ENCODE measurements at regions not wholly inside any gene's neighbourhood (a gene's known extent, or its start where the extent isn't known, plus 50 kb on each side); places are given as distances from the start of the nearest gene placed in this dataset.

DNA sequence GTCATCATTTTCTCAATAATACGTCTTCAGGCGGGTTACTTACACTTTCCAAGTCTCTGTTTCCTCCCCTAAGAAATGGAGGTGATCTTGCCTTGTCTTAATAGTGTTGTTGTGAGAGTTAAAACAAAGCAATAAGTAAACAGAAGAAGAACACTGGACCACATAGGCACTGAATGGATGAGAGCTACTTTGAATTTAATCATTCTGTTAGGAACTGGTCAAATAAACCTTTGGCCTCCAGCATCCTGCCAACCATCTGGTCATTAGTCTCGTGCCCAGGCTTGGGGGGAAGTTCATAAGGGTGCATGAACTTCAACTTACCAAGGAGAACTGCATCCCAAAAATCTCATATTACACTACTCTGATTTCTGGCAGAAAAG, 109.4 kb upstream of the C7orf33 start:
- Mint-ChIP-seq H3K27ac (ENCODE audit: unreplicated experiment) (no peak overlapping the region), H3K4me1 (ENCODE audit: unreplicated experiment) (peaks cover 3% of the 10 kb centered on the region), H3K27me3 (ENCODE audit: unreplicated experiment) (peaks cover 12% of the 10 kb centered on the region), H3K4me3 (ENCODE audit: unreplicated experiment) (no peak overlapping the region), H3K9me3 (ENCODE audit: unreplicated experiment) (no peaks in the 10 kb centered on the region), H3K36me3 (ENCODE audit: unreplicated experiment) (no peaks in the 10 kb centered on the region)
- TF ChIP-seq, protein P1, sequence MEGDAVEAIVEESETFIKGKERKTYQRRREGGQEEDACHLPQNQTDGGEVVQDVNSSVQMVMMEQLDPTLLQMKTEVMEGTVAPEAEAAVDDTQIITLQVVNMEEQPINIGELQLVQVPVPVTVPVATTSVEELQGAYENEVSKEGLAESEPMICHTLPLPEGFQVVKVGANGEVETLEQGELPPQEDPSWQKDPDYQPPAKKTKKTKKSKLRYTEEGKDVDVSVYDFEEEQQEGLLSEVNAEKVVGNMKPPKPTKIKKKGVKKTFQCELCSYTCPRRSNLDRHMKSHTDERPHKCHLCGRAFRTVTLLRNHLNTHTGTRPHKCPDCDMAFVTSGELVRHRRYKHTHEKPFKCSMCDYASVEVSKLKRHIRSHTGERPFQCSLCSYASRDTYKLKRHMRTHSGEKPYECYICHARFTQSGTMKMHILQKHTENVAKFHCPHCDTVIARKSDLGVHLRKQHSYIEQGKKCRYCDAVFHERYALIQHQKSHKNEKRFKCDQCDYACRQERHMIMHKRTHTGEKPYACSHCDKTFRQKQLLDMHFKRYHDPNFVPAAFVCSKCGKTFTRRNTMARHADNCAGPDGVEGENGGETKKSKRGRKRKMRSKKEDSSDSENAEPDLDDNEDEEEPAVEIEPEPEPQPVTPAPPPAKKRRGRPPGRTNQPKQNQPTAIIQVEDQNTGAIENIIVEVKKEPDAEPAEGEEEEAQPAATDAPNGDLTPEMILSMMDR (IDR thresholded peaks at IDR 0.05): no peak
- no peak for DNase-seq (ENCODE audit: extremely low spot score, unreplicated experiment)

DNA sequence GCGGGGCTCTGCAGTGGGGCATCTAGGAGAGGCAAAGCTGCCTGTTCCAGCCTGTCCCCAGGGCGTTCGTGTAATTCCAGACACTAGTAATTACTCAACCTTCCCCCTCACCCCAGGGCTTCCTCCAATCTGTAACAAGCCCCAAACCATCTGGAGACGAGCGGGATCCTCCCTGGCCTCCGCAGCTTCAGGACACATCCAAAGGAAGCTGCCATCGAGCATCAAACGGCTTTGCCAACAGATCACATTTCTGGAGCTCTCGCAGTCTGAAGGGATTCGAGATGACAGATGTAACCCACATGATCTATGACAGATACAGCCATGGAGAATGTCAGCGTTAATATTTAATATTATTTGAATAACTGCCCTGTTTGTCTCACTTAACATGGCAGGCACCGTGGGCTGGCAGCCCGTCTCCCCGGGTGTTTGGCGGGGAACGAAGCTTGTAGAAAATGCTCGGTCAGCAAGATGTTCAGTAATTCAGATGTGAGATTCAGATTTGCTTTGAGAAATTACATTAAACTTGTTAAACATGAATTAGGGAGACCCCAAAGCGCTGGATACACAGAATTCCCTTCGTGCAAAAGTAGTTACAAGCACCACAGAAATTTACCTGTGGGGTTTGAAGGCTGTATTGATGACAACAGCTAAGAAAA, 108.5 kb upstream of the C7orf33 start:
- DNase-seq (ENCODE audit: extremely low spot score, unreplicated experiment): no peak
- TF ChIP-seq, protein P1 (IDR thresholded peaks at IDR 0.05): no peak
- no peaks in the 10 kb centered on the region for H3K36me3 Mint-ChIP-seq (ENCODE audit: unreplicated experiment)
- no peak overlapping the region for H3K27ac Mint-ChIP-seq (ENCODE audit: unreplicated experiment)
- H3K4me1 Mint-ChIP-seq (ENCODE audit: unreplicated experiment): peaks cover 3% of the 10 kb centered on the region
- H3K27me3 Mint-ChIP-seq (ENCODE audit: unreplicated experiment): peaks cover 12% of the 10 kb centered on the region
- H3K9me3 Mint-ChIP-seq (ENCODE audit: unreplicated experiment): no peaks in the 10 kb centered on the region
- H3K4me3 Mint-ChIP-seq (ENCODE audit: unreplicated experiment): no peak overlapping the region

DNA sequence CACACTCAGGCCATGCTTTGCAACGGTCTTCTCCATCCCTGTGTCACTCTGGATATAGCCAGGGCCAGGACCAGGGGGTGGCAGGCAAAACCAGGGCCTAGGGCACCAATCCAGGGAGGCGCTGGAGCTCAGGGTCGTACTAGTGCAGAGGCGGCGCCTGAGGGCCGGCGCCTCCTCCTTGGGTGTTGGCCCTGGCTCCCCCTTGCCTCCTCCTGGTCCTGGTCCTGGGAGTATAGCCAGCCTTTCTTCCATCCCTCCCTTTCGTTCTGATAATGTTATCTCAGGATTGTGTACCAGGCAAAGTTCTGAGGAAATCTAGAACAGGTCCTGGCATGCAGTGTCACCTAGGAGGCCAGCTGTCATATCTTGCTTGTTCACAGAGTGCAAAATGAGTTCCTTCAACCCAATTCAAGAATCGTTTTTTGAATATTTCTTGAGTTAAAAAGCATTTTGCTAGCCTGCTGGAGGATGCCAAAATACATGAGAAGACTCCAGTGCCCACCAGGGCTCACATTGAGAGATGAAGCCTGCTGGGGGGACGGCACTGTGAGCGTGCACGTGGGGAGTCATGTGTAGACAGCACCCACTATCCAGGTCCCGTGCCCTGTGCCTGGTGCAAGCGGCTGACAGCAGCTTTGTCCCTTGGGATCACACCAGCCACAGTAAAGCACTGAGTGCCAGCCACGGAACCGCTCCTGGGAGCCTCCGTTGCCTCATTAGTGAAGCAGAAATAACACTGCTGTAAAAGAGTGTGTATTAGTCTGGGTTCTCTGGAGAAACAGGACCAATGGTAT, 106.9 kb upstream of the C7orf33 start:
- Mint-ChIP-seq H3K4me3 (ENCODE audit: unreplicated experiment) (no peak overlapping the region), H3K4me1 (ENCODE audit: unreplicated experiment) (peaks cover 3% of the 10 kb centered on the region), H3K36me3 (ENCODE audit: unreplicated experiment) (no peaks in the 10 kb centered on the region), H3K27ac (ENCODE audit: unreplicated experiment) (no peak overlapping the region), H3K27me3 (ENCODE audit: unreplicated experiment) (peaks cover 12% of the 10 kb centered on the region), H3K9me3 (ENCODE audit: unreplicated experiment) (no peaks in the 10 kb centered on the region)
- TF ChIP-seq, protein P1 (IDR thresholded peaks at IDR 0.05): no peak
- DNase-seq (ENCODE audit: extremely low spot score, unreplicated experiment): no peak

DNA sequence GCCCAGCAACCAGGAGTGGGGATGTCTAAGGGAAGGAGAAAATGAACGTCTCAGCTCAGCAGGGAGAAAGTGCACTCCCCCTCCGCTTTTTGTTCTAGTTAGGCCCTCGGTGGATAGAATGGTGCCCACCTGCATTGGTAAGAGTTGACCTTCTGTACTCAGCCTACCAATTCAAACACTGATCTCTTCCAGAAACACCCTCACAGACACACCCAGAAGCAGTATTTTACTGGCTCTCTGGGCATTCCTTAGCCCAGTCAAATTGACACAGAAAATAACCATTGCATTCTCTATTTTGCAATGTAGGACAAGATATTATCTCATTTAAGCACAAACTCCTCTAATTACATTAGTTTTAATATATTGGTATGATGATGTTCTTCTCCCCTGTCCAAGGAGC, 106.1 kb upstream of the C7orf33 start:
- Mint-ChIP-seq H3K9me3 (ENCODE audit: unreplicated experiment) (no peaks in the 10 kb centered on the region), H3K4me1 (ENCODE audit: unreplicated experiment) (peaks cover 3% of the 10 kb centered on the region), H3K27me3 (ENCODE audit: unreplicated experiment) (peaks cover 10% of the 10 kb centered on the region), H3K36me3 (ENCODE audit: unreplicated experiment) (no peaks in the 10 kb centered on the region), H3K4me3 (ENCODE audit: unreplicated experiment) (no peak overlapping the region), H3K27ac (ENCODE audit: unreplicated experiment) (no peak overlapping the region)
- DNase-seq (ENCODE audit: extremely low spot score, unreplicated experiment): no peak
- TF ChIP-seq, protein P1 (IDR thresholded peaks at IDR 0.05): no peak

DNA sequence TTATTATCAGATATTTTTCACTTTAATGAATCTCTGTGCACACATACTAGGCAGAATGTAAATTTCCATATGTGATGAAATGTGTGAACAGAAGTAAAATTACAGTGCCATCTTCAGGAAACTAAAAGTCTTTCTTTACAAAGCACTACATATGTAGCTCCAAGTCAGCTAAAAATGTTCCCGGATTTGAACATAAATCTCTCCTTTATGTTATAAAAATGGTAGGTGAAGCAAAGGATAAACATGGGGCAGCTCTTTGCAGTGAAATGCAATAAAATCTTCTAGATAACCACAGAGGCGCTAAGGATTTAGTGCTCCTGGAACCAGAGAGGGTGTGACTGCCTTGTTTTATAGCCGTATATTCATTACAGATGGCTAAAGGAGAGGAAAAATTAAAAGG, 104.9 kb upstream of the C7orf33 start:
- TF ChIP-seq, protein P1 (IDR thresholded peaks at IDR 0.05): peak; percentile 24
- Mint-ChIP-seq H3K9me3 (ENCODE audit: unreplicated experiment) (no peaks in the 10 kb centered on the region), H3K27me3 (ENCODE audit: unreplicated experiment) (peaks cover 12% of the 10 kb centered on the region), H3K27ac (ENCODE audit: unreplicated experiment) (no peak overlapping the region), H3K4me1 (ENCODE audit: unreplicated experiment) (peaks cover 3% of the 10 kb centered on the region), H3K4me3 (ENCODE audit: unreplicated experiment) (no peak overlapping the region), H3K36me3 (ENCODE audit: unreplicated experiment) (no peaks in the 10 kb centered on the region)
- DNase-seq (ENCODE audit: extremely low spot score, unreplicated experiment): no peak
